ENCODE measurements at regions not wholly inside any gene's neighbourhood (a gene's known extent, or its start where the extent isn't known, plus 50 kb on each side); places are given as distances from the start of the nearest gene placed in this dataset.

GRCh38 chr2:33763671-33764310, 164.7 kb upstream of the FAM98A start:
- H3K4me3 Mint-ChIP-seq: no peak overlapping the region
- no peaks in the 10 kb centered on the region for H3K36me3 Mint-ChIP-seq
- H3K4me3 ChIP-seq (replicated peaks in 1 of 3; ENCODE audit: low read depth in 2 of 3, low read length in 3 of 3): no peak overlapping the region
- no peak for TF ChIP-seq CTCF (IDR thresholded peaks at IDR 0.05)
- H3K9me3 Mint-ChIP-seq: peaks cover 0 to 23% (median 6%) of the 10 kb centered on the region in 7 donors
- H3K27ac ChIP-seq (ENCODE audit: low read depth in 1 of 2, low read length in 2 of 2): no peak overlapping the region
- no peaks in the 10 kb centered on the region for H3K27me3 ChIP-seq (ENCODE audit: control insufficient read depth in 2 of 2, insufficient read depth in 2 of 2, low read length in 2 of 2)
- no peaks in the 10 kb centered on the region for H4K20me1 ChIP-seq (ENCODE audit: insufficient read depth, low read length)
- H3K9ac ChIP-seq (ENCODE audit: insufficient read depth, low read length, poor library complexity, severe bottlenecking): no peak overlapping the region
- no peaks in the 10 kb centered on the region for H3K4me1 ChIP-seq (ENCODE audit: control insufficient read depth in 1 of 2, insufficient read depth in 2 of 2, low read length in 2 of 2)
- H3K9me3 ChIP-seq (replicated peaks in 1 of 2; ENCODE audit: control insufficient read depth in 1 of 2, insufficient read depth in 1 of 2, low read length in 2 of 2): peaks cover 0 to 4% of the 10 kb centered on the region in 2 donors
- intact Hi-C loops (cut with micrococcal nuclease): no loop called here
- H3K4me1 Mint-ChIP-seq: no peaks in the 10 kb centered on the region
- H3K4me2 ChIP-seq (replicated peaks; ENCODE audit: extremely low read depth, low read length, poor library complexity, severe bottlenecking): no peak overlapping the region
- no peak overlapping the region for H2AFZ ChIP-seq (ENCODE audit: insufficient read depth, low read depth, low read length, poor library complexity, severe bottlenecking)
- H3K27me3 Mint-ChIP-seq (ENCODE audit: low read depth in 3 of 3): peaks cover 1 to 2% (median 2%) of the 10 kb centered on the region in 3 donors
- WGBS (ENCODE audit: insufficient coverage): 93% methylated on average over 2 of the region's 6 CpGs
- no peaks in the 10 kb centered on the region for H3K79me2 ChIP-seq (ENCODE audit: insufficient read depth, low read length)
- no peak overlapping the region for H3K27ac Mint-ChIP-seq
- H3K36me3 ChIP-seq (replicated peaks in 1 of 2; ENCODE audit: control insufficient read depth in 1 of 2, insufficient read depth in 2 of 2, low read length in 2 of 2): no peaks in the 10 kb centered on the region
- DNase-seq: no peak

GRCh38 chr2:33762636-33763035, 163.5 kb upstream of the FAM98A start:
- TF ChIP-seq CTCF (IDR thresholded peaks at IDR 0.05): no peak
- Histone ChIP-seq H3K9ac (ENCODE audit: insufficient read depth, low read length, poor library complexity, severe bottlenecking) (no peak overlapping the region), H4K20me1 (ENCODE audit: insufficient read depth, low read length) (no peaks in the 10 kb centered on the region), H3K27ac (ENCODE audit: low read depth in 1 of 2, low read length in 2 of 2) (no peak overlapping the region), H3K36me3 (replicated peaks in 1 of 2; ENCODE audit: control insufficient read depth in 1 of 2, insufficient read depth in 2 of 2, low read length in 2 of 2) (no peaks in the 10 kb centered on the region), H3K4me2 (replicated peaks; ENCODE audit: extremely low read depth, low read length, poor library complexity, severe bottlenecking) (no peak overlapping the region), H3K9me3 (replicated peaks in 1 of 2; ENCODE audit: control insufficient read depth in 1 of 2, insufficient read depth in 1 of 2, low read length in 2 of 2) (peaks cover 0 to 4% of the 10 kb centered on the region in 2 donors), H3K4me3 (replicated peaks in 1 of 3; ENCODE audit: low read depth in 2 of 3, low read length in 3 of 3) (no peak overlapping the region), H3K4me1 (ENCODE audit: control insufficient read depth in 1 of 2, insufficient read depth in 2 of 2, low read length in 2 of 2) (no peaks in the 10 kb centered on the region), H3K79me2 (ENCODE audit: insufficient read depth, low read length) (no peaks in the 10 kb centered on the region), H3K27me3 (ENCODE audit: control insufficient read depth in 2 of 2, insufficient read depth in 2 of 2, low read length in 2 of 2) (no peaks in the 10 kb centered on the region), H2AFZ (ENCODE audit: insufficient read depth, low read depth, low read length, poor library complexity, severe bottlenecking) (no peak overlapping the region)
- Mint-ChIP-seq H3K4me3 (no peak overlapping the region), H3K27ac (no peak overlapping the region), H3K4me1 (no peaks in the 10 kb centered on the region), H3K27me3 (ENCODE audit: low read depth in 3 of 3) (peaks cover 1 to 2% (median 1%) of the 10 kb centered on the region in 3 donors), H3K36me3 (no peaks in the 10 kb centered on the region), H3K9me3 (peaks cover 0 to 23% (median 7%) of the 10 kb centered on the region in 7 donors)
- intact Hi-C loops (cut with micrococcal nuclease): no loop called here
- 100% methylated on average over 1 of the region's 3 CpGs for WGBS (ENCODE audit: insufficient coverage)
- no peak for DNase-seq

Data from CD14-positive monocyte (primary cell).